ENCODE measurements at regions not wholly inside any gene's neighbourhood (a gene's known extent, or its start where the extent isn't known, plus 50 kb on each side); places are given as distances from the start of the nearest gene placed in this dataset.

GRCh38 chr18:57957210-57957609 is 86.8 kb upstream of the NEDD4L start:
- no peak overlapping the region for H3K27ac ChIP-seq
- TF ChIP-seq POLR2A (IDR thresholded peaks at IDR 0.05) (no peak), CTCF (IDR thresholded peaks at IDR 0.05) (no peak)
- no peaks in the 10 kb centered on the region for H3K9me3 ChIP-seq
- no peaks in the 10 kb centered on the region for H3K36me3 ChIP-seq
- 61% methylated on average over 3 of the region's 3 CpGs for WGBS (ENCODE audit: insufficient coverage, low coverage, low lambda C conversion rate, missing lambda C conversion rate)
- no peak for ATAC-seq
- no peak for DNase-seq
- H3K4me1 ChIP-seq = no peaks in the 10 kb centered on the region
- no peaks in the 10 kb centered on the region for H3K27me3 ChIP-seq
- intact Hi-C loops (cut with DNase I) = loop anchor here in 1 of 2 donors (10.0 kb wide), 1 partner anchor 168 kb away; no protein-coding TSS in a partner anchor
- H3K4me3 ChIP-seq = no peak overlapping the region

GRCh38 chr18:57956491-57956890 is 87.5 kb upstream of the NEDD4L start:
- no peaks in the 10 kb centered on the region for H3K36me3 ChIP-seq
- no peak for TF ChIP-seq CTCF (IDR thresholded peaks at IDR 0.05)
- TF ChIP-seq POLR2A (IDR thresholded peaks at IDR 0.05) = no peak
- H3K27me3 ChIP-seq = no peaks in the 10 kb centered on the region
- no peak overlapping the region for H3K4me3 ChIP-seq
- DNase-seq (no peak), ATAC-seq (no peak)
- intact Hi-C loops (cut with DNase I) = loop anchor here in 1 of 2 donors (10.0 kb wide), 1 partner anchor 168 kb away; no protein-coding TSS in a partner anchor
- no peak overlapping the region for H3K27ac ChIP-seq
- H3K9me3 ChIP-seq = no peaks in the 10 kb centered on the region
- 26% methylated on average over 3 of the region's 3 CpGs for WGBS (ENCODE audit: insufficient coverage, low coverage, low lambda C conversion rate, missing lambda C conversion rate)
- H3K4me1 ChIP-seq = no peaks in the 10 kb centered on the region

GRCh38 chr18:57954935-57955334 is 89.1 kb upstream of the NEDD4L start:
- DNase-seq (no peak), ATAC-seq (no peak)
- Histone ChIP-seq H3K4me3 (no peak overlapping the region), H3K27me3 (no peaks in the 10 kb centered on the region), H3K36me3 (no peaks in the 10 kb centered on the region), H3K4me1 (no peaks in the 10 kb centered on the region), H3K27ac (no peak overlapping the region), H3K9me3 (no peaks in the 10 kb centered on the region)
- TF ChIP-seq CTCF (IDR thresholded peaks at IDR 0.05) = no peak
- no peak for TF ChIP-seq POLR2A (IDR thresholded peaks at IDR 0.05)
- intact Hi-C loops (cut with DNase I) = loop anchor here in 1 of 2 donors (10.0 kb wide), 1 partner anchor 170 kb away; no protein-coding TSS in a partner anchor
- 80% methylated on average over 4 of the region's 4 CpGs for WGBS (ENCODE audit: insufficient coverage, low coverage, low lambda C conversion rate, missing lambda C conversion rate)

GRCh38 chr18:57953883-57954282 is 90.1 kb upstream of the NEDD4L start:
- Histone ChIP-seq H3K9me3 (no peaks in the 10 kb centered on the region), H3K4me3 (no peak overlapping the region), H3K27ac (no peak overlapping the region), H3K36me3 (no peaks in the 10 kb centered on the region), H3K27me3 (no peaks in the 10 kb centered on the region), H3K4me1 (no peaks in the 10 kb centered on the region)
- intact Hi-C loops (cut with DNase I) = loop anchor here in 1 of 2 donors (10.0 kb wide), 1 partner anchor 171 kb away; no protein-coding TSS in a partner anchor
- 60% methylated on average over 3 of the region's 5 CpGs for WGBS (ENCODE audit: insufficient coverage, low coverage, low lambda C conversion rate, missing lambda C conversion rate)
- peak in 1 of 4 donors; percentile 14 for ATAC-seq
- DNase-seq = no peak
- no peak for TF ChIP-seq CTCF (IDR thresholded peaks at IDR 0.05)
- no peak for TF ChIP-seq POLR2A (IDR thresholded peaks at IDR 0.05)
